ENCODE measurements at regions not wholly inside any gene's neighbourhood (a gene's known extent, or its start where the extent isn't known, plus 50 kb on each side); places are given as distances from the start of the nearest gene placed in this dataset.

DNA sequence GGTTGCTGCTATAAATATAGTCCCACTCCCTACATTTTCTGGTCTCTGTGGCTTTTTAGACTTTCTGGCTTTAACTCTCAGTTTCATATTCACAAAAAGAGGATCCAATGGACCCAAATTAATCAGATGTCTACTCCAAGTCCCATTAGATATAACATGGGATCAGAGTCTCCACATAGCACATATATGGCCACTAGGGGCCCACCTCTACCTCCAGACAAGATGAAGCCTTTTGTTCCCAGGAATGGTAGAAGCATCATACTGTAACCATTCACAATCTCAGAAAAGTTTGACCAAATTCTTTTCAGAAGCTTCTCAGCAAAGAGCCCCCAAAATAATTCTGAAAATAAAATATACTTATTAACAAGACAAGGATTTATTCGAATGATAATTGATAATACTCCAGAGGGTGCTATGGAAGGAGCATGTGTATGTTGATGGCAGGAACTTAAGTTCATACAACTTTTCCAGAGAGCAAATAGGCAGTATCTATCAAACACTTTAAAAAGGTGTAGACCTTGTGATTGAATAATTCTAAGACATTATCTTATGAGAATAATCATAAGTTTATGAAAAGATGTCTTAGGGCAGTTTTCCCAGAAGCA, 382.3 kb upstream of the CRIM1 start:
- ChIA-PET CTCF (no interaction called here), POLR2A (no interaction called here)
- Histone ChIP-seq H3K9me3 (no peaks in the 10 kb centered on the region), H3K4me1 (no peaks in the 10 kb centered on the region), H3K4me3 (ENCODE audit: low read depth, low read length) (no peak overlapping the region), H3K27me3 (replicated peaks; ENCODE audit: control insufficient read depth, insufficient read depth, low read length) (no peaks in the 10 kb centered on the region), H3K36me3 (ENCODE audit: control insufficient read depth, insufficient read depth, low read length) (no peaks in the 10 kb centered on the region)
- intact Hi-C loops (cut with micrococcal nuclease; ENCODE audit: unreplicated experiment) = loop anchor here (1.0 to 5.0 kb wide), 2 partner anchors 349 to 689 kb away; no protein-coding TSS in a partner anchor
- Mint-ChIP-seq H3K4me1 (ENCODE audit: low read depth, unreplicated experiment) (no peaks in the 10 kb centered on the region), H3K36me3 (ENCODE audit: insufficient read depth, unreplicated experiment) (no peaks in the 10 kb centered on the region), H3K4me3 (ENCODE audit: unreplicated experiment) (no peak overlapping the region), H3K27me3 (ENCODE audit: insufficient read depth, unreplicated experiment) (peaks cover 7% of the 10 kb centered on the region), H3K9me3 (ENCODE audit: unreplicated experiment) (no peaks in the 10 kb centered on the region), H3K27ac (ENCODE audit: unreplicated experiment) (no peak overlapping the region)
- peak in 1 of 2 experiments; percentile 39 for DNase-seq
- TF ChIP-seq, protein P1, sequence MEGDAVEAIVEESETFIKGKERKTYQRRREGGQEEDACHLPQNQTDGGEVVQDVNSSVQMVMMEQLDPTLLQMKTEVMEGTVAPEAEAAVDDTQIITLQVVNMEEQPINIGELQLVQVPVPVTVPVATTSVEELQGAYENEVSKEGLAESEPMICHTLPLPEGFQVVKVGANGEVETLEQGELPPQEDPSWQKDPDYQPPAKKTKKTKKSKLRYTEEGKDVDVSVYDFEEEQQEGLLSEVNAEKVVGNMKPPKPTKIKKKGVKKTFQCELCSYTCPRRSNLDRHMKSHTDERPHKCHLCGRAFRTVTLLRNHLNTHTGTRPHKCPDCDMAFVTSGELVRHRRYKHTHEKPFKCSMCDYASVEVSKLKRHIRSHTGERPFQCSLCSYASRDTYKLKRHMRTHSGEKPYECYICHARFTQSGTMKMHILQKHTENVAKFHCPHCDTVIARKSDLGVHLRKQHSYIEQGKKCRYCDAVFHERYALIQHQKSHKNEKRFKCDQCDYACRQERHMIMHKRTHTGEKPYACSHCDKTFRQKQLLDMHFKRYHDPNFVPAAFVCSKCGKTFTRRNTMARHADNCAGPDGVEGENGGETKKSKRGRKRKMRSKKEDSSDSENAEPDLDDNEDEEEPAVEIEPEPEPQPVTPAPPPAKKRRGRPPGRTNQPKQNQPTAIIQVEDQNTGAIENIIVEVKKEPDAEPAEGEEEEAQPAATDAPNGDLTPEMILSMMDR (IDR thresholded peaks at IDR 0.05; ENCODE audit: insufficient read depth in 1 of 2, low read depth in 1 of 2, low read length in 1 of 2, severe bottlenecking in 1 of 2, unreplicated experiment in 1 of 2) = peak; percentile 79 to 81
- BruUV-seq (replicated peaks) = no TSS peak

DNA sequence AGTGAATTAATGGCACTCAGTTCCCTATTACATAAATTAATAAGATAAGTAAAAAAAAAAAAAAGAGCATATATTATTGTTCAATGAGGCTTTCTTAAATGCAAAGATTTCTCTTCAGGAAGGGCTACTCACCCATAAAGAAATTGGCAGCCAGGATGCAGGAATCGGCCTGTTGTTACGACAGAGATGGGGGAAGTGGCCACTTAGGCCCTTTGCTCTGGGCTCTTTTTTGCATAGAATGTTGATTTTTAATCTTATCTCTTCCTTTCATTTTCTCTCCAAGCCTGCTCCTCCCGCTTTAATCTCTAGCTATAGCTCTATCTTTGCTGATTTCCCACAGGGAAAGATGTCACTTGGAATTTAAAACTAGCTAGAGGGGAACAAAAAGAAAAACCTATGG, 391.8 kb upstream of the CRIM1 start:
- CTCF ChIA-PET = interaction anchor here (0.6 kb wide), 1 partner anchor 17 kb away, joined by 3 read pairs; no protein-coding TSS in a partner anchor
- Mint-ChIP-seq H3K27ac (ENCODE audit: unreplicated experiment) (no peak overlapping the region), H3K27me3 (ENCODE audit: insufficient read depth, unreplicated experiment) (no peaks in the 10 kb centered on the region), H3K9me3 (ENCODE audit: unreplicated experiment) (no peaks in the 10 kb centered on the region), H3K4me1 (ENCODE audit: low read depth, unreplicated experiment) (no peaks in the 10 kb centered on the region), H3K4me3 (ENCODE audit: unreplicated experiment) (no peak overlapping the region), H3K36me3 (ENCODE audit: insufficient read depth, unreplicated experiment) (no peaks in the 10 kb centered on the region)
- TF ChIP-seq, protein P1 (IDR thresholded peaks at IDR 0.05; ENCODE audit: insufficient read depth in 1 of 2, low read depth in 1 of 2, low read length in 1 of 2, severe bottlenecking in 1 of 2, unreplicated experiment in 1 of 2) = no peak
- H3K4me3 ChIP-seq (ENCODE audit: low read depth, low read length) = no peak overlapping the region
- H3K9me3 ChIP-seq = no peaks in the 10 kb centered on the region
- no TSS peak for BruUV-seq (replicated peaks)
- POLR2A ChIA-PET = no interaction called here
- H3K36me3 ChIP-seq (ENCODE audit: control insufficient read depth, insufficient read depth, low read length) = no peaks in the 10 kb centered on the region
- intact Hi-C loops (cut with micrococcal nuclease; ENCODE audit: unreplicated experiment) = no loop called here
- H3K4me1 ChIP-seq = no peaks in the 10 kb centered on the region
- DNase-seq = no peak
- no peaks in the 10 kb centered on the region for H3K27me3 ChIP-seq (replicated peaks; ENCODE audit: control insufficient read depth, insufficient read depth, low read length)

DNA sequence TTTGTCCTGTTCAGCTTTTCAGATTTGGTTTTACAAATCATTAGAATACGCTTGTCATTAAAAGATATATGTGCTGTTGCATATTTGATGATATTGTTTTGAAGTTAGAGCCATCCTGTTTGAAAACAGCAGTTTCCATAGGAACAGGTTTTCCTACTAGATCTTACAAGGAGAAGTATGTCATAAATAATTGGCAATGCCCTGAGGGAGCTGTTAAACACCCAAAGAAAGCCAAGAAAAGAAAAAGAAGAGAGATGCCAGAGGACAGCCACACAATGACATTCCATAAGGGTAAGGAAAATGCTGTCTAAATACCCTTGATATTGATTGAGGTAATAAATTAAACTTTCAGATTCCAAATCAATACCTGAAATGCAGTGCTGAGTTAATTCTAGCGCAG, 392.2 kb upstream of the CRIM1 start:
- Histone ChIP-seq H3K27me3 (replicated peaks; ENCODE audit: control insufficient read depth, insufficient read depth, low read length) (no peaks in the 10 kb centered on the region), H3K9me3 (no peaks in the 10 kb centered on the region), H3K36me3 (ENCODE audit: control insufficient read depth, insufficient read depth, low read length) (no peaks in the 10 kb centered on the region), H3K4me3 (ENCODE audit: low read depth, low read length) (no peak overlapping the region), H3K4me1 (no peaks in the 10 kb centered on the region)
- DNase-seq = no peak
- H3K27ac Mint-ChIP-seq (ENCODE audit: unreplicated experiment) = no peak overlapping the region
- H3K36me3 Mint-ChIP-seq (ENCODE audit: insufficient read depth, unreplicated experiment) = no peaks in the 10 kb centered on the region
- ChIA-PET POLR2A (no interaction called here), CTCF (interaction anchor here (0.6 kb wide), 1 partner anchor 17 kb away, joined by 3 read pairs; no protein-coding TSS in a partner anchor)
- intact Hi-C loops (cut with micrococcal nuclease; ENCODE audit: unreplicated experiment) = no loop called here
- TF ChIP-seq, protein P1 (IDR thresholded peaks at IDR 0.05; ENCODE audit: insufficient read depth in 1 of 2, low read depth in 1 of 2, low read length in 1 of 2, severe bottlenecking in 1 of 2, unreplicated experiment in 1 of 2) = no peak
- H3K4me1 Mint-ChIP-seq (ENCODE audit: low read depth, unreplicated experiment) = no peaks in the 10 kb centered on the region
- no peak overlapping the region for H3K4me3 Mint-ChIP-seq (ENCODE audit: unreplicated experiment)
- no TSS peak for BruUV-seq (replicated peaks)
- H3K9me3 Mint-ChIP-seq (ENCODE audit: unreplicated experiment) = no peaks in the 10 kb centered on the region
- no peaks in the 10 kb centered on the region for H3K27me3 Mint-ChIP-seq (ENCODE audit: insufficient read depth, unreplicated experiment)

Measured in Caco-2 (cell line).